ENCODE measurements at regions not wholly inside any gene's neighbourhood (a gene's known extent, or its start where the extent isn't known, plus 50 kb on each side); places are given as distances from the start of the nearest gene placed in this dataset.

- TF ChIP-seq POLR2A (IDR thresholded peaks at IDR 0.05; ENCODE audit: low read depth, low read length) (no peak), TAF1 (IDR thresholded peaks at IDR 0.05; ENCODE audit: borderline replicate concordance, low read depth, low read length) (no peak)
Observed at GRCh38 chr11:82233201-82233600, 500.5 kb downstream of the FAM181B start.

All from GM12892 (cell line).